Activated T-helper 9 cell treated with anti-CD3 and anti-CD28 coated beads, Interleukin-2, amount 50 U/mL, for 16 hours (primary cell): ENCODE measurements at regions not wholly inside any gene's neighbourhood (a gene's known extent, or its start where the extent isn't known, plus 50 kb on each side); places are given as distances from the start of the nearest gene placed in this dataset.
"Not testable (repeated sequence)": the region's sequence is repeated elsewhere in the genome, so short reads cannot be mapped to it uniquely, and the experiment has no call there.

Experiments
- DNase-seq: peaks from one replicate; pipeline ENCODE4 v3.0.0-alpha.2; 2020; ENCODE audit warnings: low read depth

DNA sequence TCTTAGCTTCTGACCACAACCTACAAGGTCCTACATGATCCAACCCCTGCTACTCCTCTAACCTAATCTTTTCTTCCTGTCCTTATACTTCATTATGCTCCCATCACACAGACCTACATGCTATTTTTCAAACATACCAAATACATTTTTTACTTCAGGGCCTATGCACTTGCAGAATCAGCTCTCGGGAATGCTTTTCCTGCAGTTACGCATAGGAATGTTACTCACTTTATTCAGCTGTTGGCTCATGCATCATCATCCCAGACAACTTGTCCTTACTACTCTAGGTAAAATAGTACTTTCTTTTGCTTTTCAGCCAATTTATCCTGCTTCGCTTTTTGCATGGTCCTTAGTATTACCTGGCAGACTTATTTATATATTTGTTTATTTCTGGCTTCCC lies 105.6 kb downstream of the OXSM start:
- DNase-seq: no peak

- DNase-seq: no peak
Measured at GRCh38 chr3:25897019-25897418, 107.1 kb downstream of the OXSM start.

GRCh38 chr3:25899352-25900101 lies 109.6 kb downstream of the OXSM start:
- no peak for DNase-seq

GRCh38 chr3:25900161-25900560 lies 110.3 kb downstream of the OXSM start:
- DNase-seq: no peak

DNA sequence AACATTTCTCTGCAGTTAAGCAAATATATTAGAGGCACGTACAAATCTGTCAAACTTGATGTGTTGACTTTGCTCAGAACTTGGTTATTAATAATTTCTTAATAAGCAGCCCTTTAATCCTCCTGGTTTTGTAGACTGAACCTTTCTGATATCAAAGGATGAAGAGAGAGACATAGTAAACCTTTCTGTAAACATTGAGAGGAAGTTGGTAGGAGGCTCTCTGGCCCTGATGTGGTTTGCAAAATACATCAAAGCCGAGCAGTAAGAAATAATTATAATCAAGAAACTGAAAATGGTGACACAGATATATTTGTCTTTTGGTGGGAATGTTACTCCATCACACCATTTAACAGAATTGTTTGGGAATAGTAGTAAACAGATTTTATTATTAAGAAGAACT lies 111.9 kb downstream of the OXSM start:
- no peak for DNase-seq

DNA sequence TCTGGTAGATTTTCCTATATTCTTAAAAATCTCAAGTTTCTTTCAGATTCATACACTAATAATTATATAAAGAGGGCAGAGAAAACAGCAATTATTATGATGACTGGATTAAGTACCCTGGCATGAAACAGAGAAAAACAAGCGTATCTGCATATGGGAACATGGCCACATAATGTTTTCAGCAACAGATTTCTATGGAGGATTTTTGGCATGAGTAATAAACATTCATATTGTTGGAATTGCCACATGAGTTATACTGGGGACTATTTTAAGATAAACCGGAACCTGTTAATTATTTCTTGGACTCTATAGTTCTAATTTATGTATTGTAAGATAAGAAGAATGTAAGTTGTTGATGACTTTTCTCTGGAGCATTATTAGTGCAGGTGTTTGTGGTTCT lies 112.7 kb downstream of the OXSM start:
- DNase-seq: no peak

GRCh38 chr3:25903371-25904129 lies 113.7 kb downstream of the OXSM start:
- no peak for DNase-seq

GRCh38 chr3:25904206-25904605 lies 114.3 kb downstream of the OXSM start:
- DNase-seq: no peak

- DNase-seq: no peak
Measured at GRCh38 chr3:25906132-25906906, 116.4 kb downstream of the OXSM start.

DNA sequence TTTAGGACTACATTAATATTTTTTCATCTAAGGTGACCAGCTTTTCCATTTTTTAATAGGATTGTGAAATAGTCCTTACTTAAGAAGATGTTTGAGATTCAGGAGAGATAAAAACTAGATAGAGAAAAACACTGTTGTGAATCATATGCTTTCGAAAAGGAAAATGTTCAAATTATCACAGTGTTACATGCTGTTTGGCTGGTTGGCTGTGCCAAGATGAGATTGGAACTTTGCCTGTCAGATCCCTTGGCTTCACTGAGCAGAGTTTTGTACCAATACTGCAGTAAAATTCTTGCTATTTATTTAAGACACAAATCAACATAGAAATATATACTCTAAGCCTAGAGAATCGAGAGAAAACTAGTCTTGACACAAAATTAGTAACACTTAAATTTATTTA lies 117.2 kb downstream of the OXSM start:
- DNase-seq: no peak

DNA sequence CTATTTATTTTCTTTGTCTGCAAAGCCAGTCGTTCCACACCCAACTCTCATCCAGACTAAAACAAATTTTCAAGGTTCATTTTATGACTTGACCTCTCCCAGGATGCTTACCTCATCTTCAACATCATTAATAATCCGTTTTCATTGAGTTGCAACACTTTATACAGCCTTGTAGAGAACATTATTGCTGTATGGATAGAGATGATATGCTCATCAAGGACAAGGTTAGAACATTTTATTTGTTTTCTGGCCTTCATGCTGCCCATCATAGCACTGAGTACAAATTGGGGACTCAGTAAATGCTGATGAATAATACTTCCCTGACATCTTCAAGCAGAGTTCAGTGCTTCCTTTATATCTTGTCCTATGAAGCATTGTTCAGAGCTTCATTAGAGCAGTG lies 120.2 kb downstream of the OXSM start:
- DNase-seq: no peak

- DNase-seq: peak; percentile 6
Measured at GRCh38 chr3:25910997-25911396, 121.1 kb downstream of the OXSM start.

- DNase-seq: no peak
Measured at GRCh38 chr3:25911525-25912295, 121.8 kb downstream of the OXSM start.

DNA sequence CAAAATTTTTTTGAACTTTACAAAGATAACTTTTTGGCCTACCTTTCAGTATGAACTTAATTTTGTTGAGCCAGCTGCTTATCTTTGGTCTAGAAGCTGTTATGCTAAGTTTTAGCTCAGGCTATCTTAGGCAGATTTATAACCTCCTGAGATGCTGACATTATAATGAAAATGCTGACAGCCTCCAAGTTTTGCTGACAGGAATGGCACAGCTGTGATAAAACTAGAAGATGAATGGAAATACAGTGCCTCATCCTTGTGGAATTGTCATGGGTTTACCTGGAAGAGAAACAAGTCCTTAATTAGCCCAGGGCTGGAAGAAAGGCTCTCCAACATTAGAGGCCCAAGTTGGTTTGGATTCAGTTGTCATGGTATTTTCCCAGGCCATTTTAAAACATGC lies 123.3 kb downstream of the OXSM start:
- no peak for DNase-seq

GRCh38 chr3:25915673-25916072 lies 125.8 kb downstream of the OXSM start:
- no peak for DNase-seq

GRCh38 chr3:25916321-25916720 lies 126.4 kb downstream of the OXSM start:
- DNase-seq: no peak

GRCh38 chr3:25931967-25932366 lies 142.1 kb downstream of the OXSM start:
- not testable (repeated sequence) for DNase-seq

DNA sequence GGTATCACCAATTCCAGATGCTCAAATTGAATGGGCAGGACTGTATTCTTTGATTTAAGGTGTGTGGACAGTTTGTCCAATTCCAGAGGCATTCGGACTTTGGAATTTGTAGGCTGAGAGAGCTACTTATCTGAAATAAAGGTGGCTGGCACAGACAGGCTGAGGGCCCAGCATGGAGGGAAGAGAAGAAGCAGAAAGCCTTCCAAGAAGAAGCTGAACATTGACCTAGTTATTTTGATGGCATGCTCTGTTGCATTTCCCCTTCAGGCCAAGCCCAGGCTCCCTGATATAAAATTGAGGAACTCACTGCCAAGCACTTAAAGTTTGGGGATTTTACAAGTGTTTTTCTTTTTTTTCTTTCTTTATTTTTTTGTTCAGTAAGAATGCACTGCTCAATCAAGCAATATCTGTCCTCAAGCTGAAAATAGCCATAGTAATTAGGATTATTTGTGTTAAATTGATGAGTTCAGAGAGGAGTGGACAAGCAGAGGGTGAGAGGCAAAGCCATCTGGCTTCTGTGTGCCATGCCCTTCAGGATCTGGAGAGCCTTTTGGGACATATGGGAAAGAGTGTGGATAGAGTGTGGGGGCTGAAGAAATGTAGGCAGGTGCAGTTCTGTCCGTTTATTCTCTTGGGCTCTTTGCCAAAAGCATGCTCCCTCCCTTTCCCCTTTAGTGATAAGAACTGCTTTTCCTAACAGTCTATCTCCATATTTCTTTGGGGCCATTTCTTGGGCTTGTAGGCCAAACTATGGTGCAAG lies 148.9 kb downstream of the OXSM start:
- no peak for DNase-seq

DNA sequence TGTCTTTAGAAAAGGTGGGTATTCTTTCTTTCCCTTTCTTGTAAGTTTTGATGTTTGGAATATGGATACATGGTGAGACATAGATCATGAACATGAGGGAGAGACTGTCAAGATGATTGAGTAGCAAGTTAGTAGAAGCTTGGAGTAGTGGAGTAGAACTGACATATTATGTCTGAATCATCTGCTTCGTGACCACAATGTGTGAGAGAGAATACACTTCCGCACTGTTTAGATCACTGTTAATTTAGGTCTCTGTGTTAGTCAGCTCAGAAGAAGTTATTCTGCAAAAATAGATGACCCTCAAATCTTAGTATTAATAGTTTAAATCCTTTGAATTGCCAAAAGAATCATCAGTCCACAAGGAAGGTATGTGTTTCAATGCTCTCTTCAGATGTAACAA lies 151.0 kb downstream of the OXSM start:
- no peak for DNase-seq

- no peak for DNase-seq
Measured at GRCh38 chr3:25944329-25944728, 154.4 kb downstream of the OXSM start.

- no peak for DNase-seq
Measured at GRCh38 chr3:25945366-25945765, 155.5 kb downstream of the OXSM start.
